HCT116 (cell line): ENCODE measurements at regions not wholly inside any gene's neighbourhood (a gene's known extent, or its start where the extent isn't known, plus 50 kb on each side); places are given as distances from the start of the nearest gene placed in this dataset.

ENCODE experiments used
- CEBPB ChIP-seq: IDR thresholded peaks from 2 replicates; pipeline ENCODE4 v1.6.1; 2012; ENCODE audit warnings: low read depth
- TF ChIP-seq, protein P1 (sequence below), 3 experiments: fragments of 200-600 bp in 1 of 3; sonication (generic) in 1 of 3; IDR thresholded peaks in 2 of 3; conservative IDR thresholded peaks in 1 of 3; 2 replicates each; pipeline ENCODE4 v1.5.1; 2012 to 2017; ENCODE audit warnings: low read depth in 2 of 3, low read length in 2 of 3, antibody characterized with exemption in 1 of 3, borderline replicate concordance in 1 of 3, control low read depth in 1 of 3, mild to moderate bottlenecking in 1 of 3, mixed read lengths in 1 of 3, mixed run types in 1 of 3, moderate library complexity in 1 of 3; ENCODE audit not compliant: insufficient read depth in 1 of 3

DNA sequence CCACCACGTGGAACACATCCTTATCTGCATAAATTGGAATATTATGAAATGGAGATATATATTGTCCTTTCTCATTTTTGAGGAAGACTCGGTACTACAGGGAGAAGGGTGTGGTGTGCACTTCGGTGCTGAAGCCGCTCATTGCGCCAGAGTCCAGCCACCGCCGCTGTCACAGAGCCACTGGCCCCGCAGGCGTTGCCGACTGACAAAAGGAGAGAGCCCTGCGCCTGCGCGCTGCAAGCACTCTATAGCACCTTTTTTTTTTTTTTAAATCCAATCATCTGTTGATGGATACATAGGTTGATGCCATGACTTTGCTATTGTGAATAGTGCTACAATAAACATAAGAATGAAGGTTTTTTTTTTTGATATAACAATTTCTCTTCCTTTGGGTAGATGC, 130.0 kb upstream of the TBC1D5 start:
- TF ChIP-seq, protein P1, sequence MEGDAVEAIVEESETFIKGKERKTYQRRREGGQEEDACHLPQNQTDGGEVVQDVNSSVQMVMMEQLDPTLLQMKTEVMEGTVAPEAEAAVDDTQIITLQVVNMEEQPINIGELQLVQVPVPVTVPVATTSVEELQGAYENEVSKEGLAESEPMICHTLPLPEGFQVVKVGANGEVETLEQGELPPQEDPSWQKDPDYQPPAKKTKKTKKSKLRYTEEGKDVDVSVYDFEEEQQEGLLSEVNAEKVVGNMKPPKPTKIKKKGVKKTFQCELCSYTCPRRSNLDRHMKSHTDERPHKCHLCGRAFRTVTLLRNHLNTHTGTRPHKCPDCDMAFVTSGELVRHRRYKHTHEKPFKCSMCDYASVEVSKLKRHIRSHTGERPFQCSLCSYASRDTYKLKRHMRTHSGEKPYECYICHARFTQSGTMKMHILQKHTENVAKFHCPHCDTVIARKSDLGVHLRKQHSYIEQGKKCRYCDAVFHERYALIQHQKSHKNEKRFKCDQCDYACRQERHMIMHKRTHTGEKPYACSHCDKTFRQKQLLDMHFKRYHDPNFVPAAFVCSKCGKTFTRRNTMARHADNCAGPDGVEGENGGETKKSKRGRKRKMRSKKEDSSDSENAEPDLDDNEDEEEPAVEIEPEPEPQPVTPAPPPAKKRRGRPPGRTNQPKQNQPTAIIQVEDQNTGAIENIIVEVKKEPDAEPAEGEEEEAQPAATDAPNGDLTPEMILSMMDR (IDR thresholded peaks at IDR 0.05 in 2 of 3, conservative IDR thresholded peaks at IDR 0.05 in 1 of 3; ENCODE audit: borderline replicate concordance in 1 of 3, insufficient read depth in 1 of 3, low read depth in 2 of 3, low read length in 2 of 3) = no peak
- TF ChIP-seq CEBPB = no peak
